PC-3 (cell line): ENCODE measurements at regions not wholly inside any gene's neighbourhood (a gene's known extent, or its start where the extent isn't known, plus 50 kb on each side); places are given as distances from the start of the nearest gene placed in this dataset.

Experiments used
- CTCF ChIP-seq: fragments of 300-600 bp; sonication (generic); conservative IDR thresholded peaks from 2 replicates; pipeline ENCODE4 v1.5.1; 2017; ENCODE audit warnings: antibody characterized with exemption, low read depth, mild to moderate bottlenecking, low read length
- EZH2 ChIP-seq: fragments of 300-600 bp; sonication (generic); IDR thresholded peaks from one replicate; pipeline ENCODE4 v1.6.1; 2017; ENCODE audit warnings: antibody characterized with exemption, mild to moderate bottlenecking, low read length; ENCODE audit not compliant: unreplicated experiment
- EZH2phosphoT487 ChIP-seq: fragments of 300-600 bp; sonication (generic); IDR thresholded peaks from 2 replicates; pipeline ENCODE4 v1.6.1; 2018; ENCODE audit warnings: mild to moderate bottlenecking, antibody characterized with exemption, low read length, borderline replicate concordance

GRCh38 chr6:115583290-115583689 is 477.4 kb downstream of the FRK start:
- TF ChIP-seq CTCF, result no peak
- TF ChIP-seq EZH2, result no peak
- TF ChIP-seq EZH2phosphoT487, result no peak
